GM19467 (cell line): ENCODE measurements at regions not wholly inside any gene's neighbourhood (a gene's known extent, or its start where the extent isn't known, plus 50 kb on each side); places are given as distances from the start of the nearest gene placed in this dataset.

Source experiments
- ATAC-seq: cut with Tn5 transposase; IDR thresholded peaks from one replicate; pipeline ENCODE4 v1.9.1; 2021; ENCODE audit warnings: mild to moderate bottlenecking, moderate library complexity; ENCODE audit not compliant: unreplicated experiment

- no peak for ATAC-seq
Observed at GRCh38 chr4:54542540-54543041, 115.2 kb upstream of the KIT start.

DNA sequence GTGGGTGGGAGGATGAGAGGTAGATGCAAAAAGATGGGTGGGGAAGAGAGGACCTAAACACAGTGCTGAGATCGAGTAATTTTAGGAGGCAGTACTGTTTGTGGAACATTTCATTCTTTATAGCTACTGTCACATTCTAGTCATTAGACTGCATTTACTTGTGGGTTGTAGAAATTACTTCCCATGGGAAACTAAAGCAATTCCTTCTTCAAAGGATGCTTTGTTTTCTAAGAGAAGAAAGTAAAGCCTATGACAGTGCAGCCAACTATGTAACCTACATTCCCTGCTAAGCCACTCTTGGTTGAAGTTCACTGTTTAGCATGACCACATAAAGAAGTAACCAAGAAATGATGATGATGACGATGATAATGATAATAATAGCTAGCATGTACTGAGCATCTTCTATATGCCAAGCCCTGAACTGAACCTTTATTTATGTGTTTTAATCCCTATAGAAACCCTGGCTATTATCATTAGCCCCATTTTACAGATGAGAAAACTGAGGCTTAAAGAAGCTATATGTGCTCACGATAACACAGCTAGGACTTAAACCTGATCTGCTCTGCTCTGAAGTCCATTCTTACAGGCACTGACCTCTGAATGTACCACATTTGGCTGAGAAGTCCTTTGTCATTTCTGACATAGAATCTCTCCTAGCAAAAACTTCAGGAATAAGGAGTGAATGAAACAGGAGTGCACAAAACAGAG, 114.5 kb upstream of the KIT start:
- no peak for ATAC-seq

- no peak for ATAC-seq
Observed at GRCh38 chr4:54545663-54546424, 111.9 kb upstream of the KIT start.

DNA sequence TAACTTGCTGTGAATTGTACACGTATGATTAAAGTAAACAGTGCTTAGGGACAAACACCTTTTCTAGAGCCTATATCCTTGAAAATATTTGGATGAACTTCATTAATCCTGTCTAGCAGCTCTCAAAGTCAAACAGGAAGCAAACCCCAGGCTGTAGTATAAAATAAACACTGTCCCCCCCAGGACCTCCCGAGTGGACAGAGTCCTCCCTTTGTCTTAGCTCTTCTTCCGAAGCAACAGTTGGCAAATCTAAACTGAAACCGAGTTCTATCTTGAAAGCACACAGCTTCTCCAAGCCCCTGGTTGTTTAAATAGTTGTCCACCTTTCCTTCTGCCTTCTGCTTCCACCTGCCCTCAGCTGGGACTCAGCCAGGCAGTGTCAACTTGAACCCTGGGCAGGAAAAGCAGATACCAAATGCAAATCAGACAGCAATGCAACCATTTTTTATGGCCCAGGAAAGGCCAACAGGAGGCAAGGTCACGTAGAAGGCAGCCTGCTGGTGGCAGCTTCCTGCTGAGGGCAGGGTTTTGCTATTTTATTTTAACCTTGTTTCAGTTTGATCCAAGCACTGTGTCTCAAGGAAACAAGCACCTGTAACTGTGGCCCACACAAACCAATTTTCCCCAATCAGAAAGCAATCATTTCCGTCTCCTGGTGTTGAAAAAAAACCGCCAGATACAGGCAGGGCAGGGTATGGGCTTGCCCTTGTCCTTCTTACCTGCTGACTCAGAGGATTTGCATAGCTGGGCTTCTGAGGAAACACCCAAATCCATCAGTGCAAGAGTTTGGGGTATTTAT, 110.3 kb upstream of the KIT start:
- peak; percentile 62 for ATAC-seq

DNA sequence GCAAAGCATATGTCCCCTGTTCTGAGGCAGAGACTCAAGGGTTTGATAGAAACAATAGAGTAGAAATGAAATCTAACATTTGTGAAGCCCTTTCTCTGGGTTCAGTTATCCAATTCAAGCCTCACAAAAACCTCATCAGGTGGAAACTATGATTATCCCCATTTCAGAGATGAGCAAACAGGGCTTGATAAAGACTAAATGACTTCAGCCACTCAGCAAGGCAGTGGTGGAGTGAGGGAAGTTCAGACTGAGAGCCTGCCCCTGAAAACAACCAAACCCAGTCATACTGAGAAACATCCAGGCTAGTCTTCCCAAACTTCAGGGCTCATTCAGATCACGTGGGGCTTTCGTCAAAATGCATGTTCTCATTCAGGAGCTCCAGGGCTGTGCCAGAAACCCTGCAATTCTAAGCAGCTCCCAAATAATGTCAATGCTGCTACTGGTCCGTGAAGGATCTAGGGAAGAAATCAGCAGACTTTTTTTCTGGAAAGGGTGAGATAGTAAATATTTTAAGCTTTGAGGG, 109.6 kb upstream of the KIT start:
- ATAC-seq, result peak; percentile 8

- no peak for ATAC-seq
Observed at GRCh38 chr4:54548831-54549460, 108.8 kb upstream of the KIT start.

GRCh38 chr4:54550395-54551171, 107.2 kb upstream of the KIT start:
- no peak for ATAC-seq

GRCh38 chr4:54553001-54553400, 104.8 kb upstream of the KIT start:
- ATAC-seq, result no peak

DNA sequence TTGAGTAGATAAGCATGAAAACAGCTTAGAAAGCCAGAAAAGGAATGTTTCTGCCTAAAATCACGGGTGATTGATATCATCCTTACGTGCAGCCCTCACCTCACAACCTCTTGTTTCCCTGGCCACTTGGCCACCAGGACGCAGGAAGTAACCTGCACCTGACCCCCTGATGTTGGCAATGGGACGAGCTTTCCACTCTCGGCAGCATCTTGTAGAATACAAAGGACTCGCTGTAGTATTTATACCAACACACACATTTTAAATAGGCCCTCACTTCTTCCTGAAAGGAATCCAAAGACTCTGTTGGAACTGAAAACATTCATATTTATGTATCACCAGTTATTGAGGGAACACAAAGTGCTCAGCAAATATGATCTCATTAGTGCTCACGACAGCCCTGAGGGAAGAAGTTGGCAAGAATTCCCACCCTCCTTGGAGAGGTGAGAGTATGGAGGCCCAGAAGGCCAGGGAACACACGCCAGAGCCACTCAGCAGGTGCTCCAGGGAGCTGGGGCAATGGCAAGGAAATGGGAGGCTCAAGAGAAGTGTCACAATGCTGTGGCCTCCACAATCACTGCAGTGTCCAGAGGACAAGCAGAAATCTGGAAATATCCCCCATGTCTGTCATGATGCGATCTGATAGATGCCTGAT, 103.3 kb upstream of the KIT start:
- ATAC-seq, result no peak

- ATAC-seq, result no peak
Observed at GRCh38 chr4:54556051-54556450, 101.7 kb upstream of the KIT start.

DNA sequence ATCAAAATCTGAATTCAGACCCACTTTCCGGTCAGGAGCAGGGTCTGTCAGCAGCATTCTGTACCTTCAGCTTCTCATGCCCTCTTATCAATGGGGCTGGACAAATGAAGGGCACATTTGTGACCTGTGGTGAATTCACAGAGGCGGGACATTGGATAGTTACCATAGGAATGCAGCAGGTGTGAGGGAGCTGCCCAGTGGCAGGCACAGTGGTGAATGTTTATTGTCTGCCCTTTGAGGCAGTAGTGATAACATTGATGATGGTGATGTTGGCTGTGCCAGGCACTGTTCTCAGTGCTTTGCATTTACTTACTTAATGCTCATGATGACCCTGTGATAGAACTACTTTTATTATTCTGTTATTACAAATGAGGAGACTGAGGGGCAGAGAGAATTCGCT, 101.2 kb upstream of the KIT start:
- ATAC-seq, result no peak

GRCh38 chr4:54558889-54559677, 98.7 kb upstream of the KIT start:
- ATAC-seq, result no peak

DNA sequence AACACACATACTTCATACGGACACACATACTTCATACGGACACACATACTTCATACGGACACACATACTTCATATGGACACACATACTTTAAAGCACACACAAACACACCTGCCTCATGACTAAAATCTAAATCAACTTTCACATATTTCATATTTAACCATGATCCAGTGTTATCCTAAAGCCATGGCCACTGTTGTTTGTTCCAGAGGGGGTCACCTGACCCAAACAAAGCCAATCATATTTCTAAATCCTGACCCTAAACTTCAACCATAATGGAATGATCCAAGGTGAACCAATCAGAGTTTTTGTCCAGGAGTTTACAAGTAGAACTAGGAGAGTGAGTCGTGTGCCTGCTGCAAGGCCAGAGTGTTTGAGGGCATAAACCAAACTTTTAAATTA, 97.2 kb upstream of the KIT start:
- ATAC-seq, result no peak

DNA sequence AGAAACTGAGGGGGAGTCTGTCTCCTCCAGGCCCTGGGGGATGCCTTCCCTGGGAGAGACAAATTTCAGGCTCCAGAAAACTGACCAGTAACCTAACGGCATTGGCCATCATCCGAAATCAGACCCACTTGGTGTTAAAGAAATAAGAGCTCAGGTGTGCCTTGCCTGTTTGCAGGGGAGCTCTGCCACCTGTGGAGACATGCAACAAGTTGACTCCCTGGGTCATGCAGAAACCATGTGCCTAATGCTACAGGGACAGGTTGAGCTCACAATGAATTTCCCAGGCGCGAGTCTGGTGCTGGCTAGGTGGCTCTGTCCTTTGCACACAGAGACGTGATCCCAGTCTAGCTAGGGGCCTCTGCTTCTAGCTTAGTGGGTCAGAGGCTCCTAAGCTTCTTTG, 95.8 kb upstream of the KIT start:
- no peak for ATAC-seq

GRCh38 chr4:54566608-54567007, 91.1 kb upstream of the KIT start:
- peak; percentile 76 for ATAC-seq

- no peak for ATAC-seq
Observed at GRCh38 chr4:54567327-54567726, 90.4 kb upstream of the KIT start.

DNA sequence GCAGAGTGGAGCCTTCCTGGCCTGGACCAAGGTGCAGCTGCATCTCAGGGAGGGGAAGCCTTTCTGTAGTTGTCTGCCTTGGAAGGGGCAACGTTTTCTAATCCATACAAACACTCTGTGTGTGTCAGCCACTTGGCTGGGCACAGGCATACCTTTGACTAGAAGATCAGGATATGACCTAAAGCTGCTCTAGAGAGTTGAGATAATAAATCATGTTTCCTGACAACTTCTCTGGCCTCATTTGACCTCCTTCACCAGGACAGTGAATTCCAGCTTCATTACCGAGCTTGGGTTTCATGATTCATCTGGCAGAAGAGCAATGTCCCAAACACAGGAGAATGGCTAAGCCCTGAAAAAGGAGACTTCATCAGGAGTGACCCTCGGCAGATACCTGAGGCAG, 89.6 kb upstream of the KIT start:
- no peak for ATAC-seq

GRCh38 chr4:54570822-54571221, 86.9 kb upstream of the KIT start:
- no peak for ATAC-seq
